GM23338 (cell line): ENCODE measurements at regions not wholly inside any gene's neighbourhood (a gene's known extent, or its start where the extent isn't known, plus 50 kb on each side); places are given as distances from the start of the nearest gene placed in this dataset.

Experiments used
- POLR2AphosphoS5 ChIP-seq: IDR thresholded peaks from 2 replicates; pipeline ENCODE4 v1.6.1; 2016; ENCODE audit warnings: antibody characterized with exemption, low read depth
- TF ChIP-seq, protein P1 (sequence below), 2 experiments: fragments of 200-600 bp in 1 of 2; sonication (generic) in 1 of 2; conservative IDR thresholded peaks; 2 replicates each; pipeline versions ENCODE4 v1.5.1 to v1.6.1; 2016 to 2017; ENCODE audit warnings: antibody characterized with exemption in 2 of 2, low read depth in 2 of 2, mild to moderate bottlenecking in 2 of 2, moderate library complexity in 1 of 2

DNA sequence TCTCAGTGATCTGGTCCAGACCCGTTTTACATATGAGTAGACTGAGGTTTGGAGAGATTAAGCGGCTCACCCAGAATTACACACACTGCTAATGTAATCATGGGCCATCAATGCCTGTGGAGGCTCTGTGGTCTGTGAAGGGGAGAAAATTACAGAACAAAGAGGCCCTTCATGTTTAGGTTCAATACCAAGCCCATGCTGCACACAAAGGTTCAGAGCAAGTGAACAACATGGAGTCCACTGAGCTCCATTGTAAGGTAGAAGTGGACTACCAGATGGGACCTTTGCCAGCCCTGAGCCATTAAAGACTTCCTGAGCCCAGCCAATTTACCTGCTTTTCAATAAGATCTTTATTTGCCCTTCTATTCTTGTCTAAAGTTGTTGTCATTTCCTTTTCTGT lies 109.8 kb downstream of the LUZP4 start:
- TF ChIP-seq, protein P1, sequence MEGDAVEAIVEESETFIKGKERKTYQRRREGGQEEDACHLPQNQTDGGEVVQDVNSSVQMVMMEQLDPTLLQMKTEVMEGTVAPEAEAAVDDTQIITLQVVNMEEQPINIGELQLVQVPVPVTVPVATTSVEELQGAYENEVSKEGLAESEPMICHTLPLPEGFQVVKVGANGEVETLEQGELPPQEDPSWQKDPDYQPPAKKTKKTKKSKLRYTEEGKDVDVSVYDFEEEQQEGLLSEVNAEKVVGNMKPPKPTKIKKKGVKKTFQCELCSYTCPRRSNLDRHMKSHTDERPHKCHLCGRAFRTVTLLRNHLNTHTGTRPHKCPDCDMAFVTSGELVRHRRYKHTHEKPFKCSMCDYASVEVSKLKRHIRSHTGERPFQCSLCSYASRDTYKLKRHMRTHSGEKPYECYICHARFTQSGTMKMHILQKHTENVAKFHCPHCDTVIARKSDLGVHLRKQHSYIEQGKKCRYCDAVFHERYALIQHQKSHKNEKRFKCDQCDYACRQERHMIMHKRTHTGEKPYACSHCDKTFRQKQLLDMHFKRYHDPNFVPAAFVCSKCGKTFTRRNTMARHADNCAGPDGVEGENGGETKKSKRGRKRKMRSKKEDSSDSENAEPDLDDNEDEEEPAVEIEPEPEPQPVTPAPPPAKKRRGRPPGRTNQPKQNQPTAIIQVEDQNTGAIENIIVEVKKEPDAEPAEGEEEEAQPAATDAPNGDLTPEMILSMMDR (conservative IDR thresholded peaks at IDR 0.05; ENCODE audit: low read depth in 2 of 2), result no peak
- TF ChIP-seq POLR2AphosphoS5, result no peak
